ENCODE measurements at regions not wholly inside any gene's neighbourhood (a gene's known extent, or its start where the extent isn't known, plus 50 kb on each side); places are given as distances from the start of the nearest gene placed in this dataset.

- H3K4me3 ChIP-seq, result no peak overlapping the region
- no peak overlapping the region for H3K4me2 ChIP-seq
- TF ChIP-seq HMGXB4 (CRISPR knock-in tag; IDR thresholded peaks at IDR 0.05; ENCODE audit: borderline replicate concordance), result no peak
- TF ChIP-seq SREBF2 (IDR thresholded peaks at IDR 0.05), result no peak
- no peak for TF ChIP-seq MAX (IDR thresholded peaks at IDR 0.05)
- TF ChIP-seq FOXS1 (CRISPR knock-in tag; IDR thresholded peaks at IDR 0.05), result no peak
- TF ChIP-seq ATOH8 (CRISPR knock-in tag; IDR thresholded peaks at IDR 0.05; ENCODE audit: low read depth), result no peak
- no peak for TF ChIP-seq PBX3 (IDR thresholded peaks at IDR 0.05)
- no peak for TF ChIP-seq ZC3H11A (IDR thresholded peaks at IDR 0.05)
- TF ChIP-seq ESRRA (IDR thresholded peaks at IDR 0.05; ENCODE audit: borderline replicate concordance, low read length), result no peak
- TF ChIP-seq BHLHE40 (IDR thresholded peaks at IDR 0.05; ENCODE audit: low read depth, low read length), result no peak
- TF ChIP-seq E2F6 (IDR thresholded peaks at IDR 0.05; ENCODE audit: borderline replicate concordance, low read depth), result no peak
- TF ChIP-seq EHMT2 (IDR thresholded peaks at IDR 0.05; ENCODE audit: low read depth), result no peak
- TF ChIP-seq CBX2 (IDR thresholded peaks at IDR 0.05; ENCODE audit: borderline replicate concordance, low read depth), result no peak
- no peak for TF ChIP-seq BCL3 (IDR thresholded peaks at IDR 0.05)
- no peak for TF ChIP-seq TFCP2L1 (CRISPR knock-in tag; IDR thresholded peaks at IDR 0.05)
- ATAC-seq (no peak), FAIRE-seq (no peak), DNase-seq (ENCODE audit: low read depth in 1 of 2, low spot score in 1 of 2) (no peak)
- H3K27ac ChIP-seq, result no peak overlapping the region
- H3K4me1 ChIP-seq, result no peaks in the 10 kb centered on the region
- CTCF ChIA-PET, result no interaction called here
- no peaks in the 10 kb centered on the region for H3K9me3 ChIP-seq
- POLR2A ChIA-PET, result no interaction called here
Observed at GRCh38 chr2:226354434-226354833, 445.2 kb downstream of the IRS1 start.

GRCh38 chr2:226352941-226353560, 446.6 kb downstream of the IRS1 start:
- no peak for TF ChIP-seq BCL3 (IDR thresholded peaks at IDR 0.05)
- no peak for TF ChIP-seq CEBPB (IDR thresholded peaks at IDR 0.05)
- no peak for TF ChIP-seq ELK1 (IDR thresholded peaks at IDR 0.05; ENCODE audit: low read depth, low read length)
- TF ChIP-seq EHF (CRISPR knock-in tag; IDR thresholded peaks at IDR 0.05), result no peak
- no peak for TF ChIP-seq TFCP2L1 (CRISPR knock-in tag; IDR thresholded peaks at IDR 0.05)
- TF ChIP-seq FOSB (CRISPR knock-in tag; IDR thresholded peaks at IDR 0.05), result no peak
- no peak for TF ChIP-seq CHD4 (IDR thresholded peaks at IDR 0.05; ENCODE audit: borderline replicate concordance)
- no peak for TF ChIP-seq HDAC2 (IDR thresholded peaks at IDR 0.05)
- TF ChIP-seq SMC3 (IDR thresholded peaks at IDR 0.05), result no peak
- TF ChIP-seq RCOR1 (IDR thresholded peaks at IDR 0.05; ENCODE audit: low read depth, low read length), result no peak
- TF ChIP-seq CTCF (IDR thresholded peaks at IDR 0.05), result no peak
- TF ChIP-seq ESRRA (IDR thresholded peaks at IDR 0.05; ENCODE audit: borderline replicate concordance, low read length), result no peak
- TF ChIP-seq ATOH8 (CRISPR knock-in tag; IDR thresholded peaks at IDR 0.05; ENCODE audit: low read depth), result no peak
- no peak for TF ChIP-seq PHF8 (IDR thresholded peaks at IDR 0.05; ENCODE audit: borderline replicate concordance, low read depth)
- Histone ChIP-seq H3K27ac (no peak overlapping the region), H3K4me3 (no peak overlapping the region), H3K4me2 (no peak overlapping the region), H3K9me3 (no peaks in the 10 kb centered on the region), H3K4me1 (no peaks in the 10 kb centered on the region)
- POLR2A ChIA-PET, result no interaction called here
- no peak for FAIRE-seq
- no peak for ATAC-seq
- 92% methylated on average over 6 of the region's 6 CpGs for WGBS (ENCODE audit: missing lambda C conversion rate)
- CTCF ChIA-PET, result no interaction called here
- no peak for DNase-seq (ENCODE audit: low read depth in 1 of 2, low spot score in 1 of 2)

Data from A549 (cell line).